Subcutaneous abdominal adipose tissue (tissue), 5 donors: ENCODE measurements at regions not wholly inside any gene's neighbourhood (a gene's known extent, or its start where the extent isn't known, plus 50 kb on each side); places are given as distances from the start of the nearest gene placed in this dataset.
"Not testable (repeated sequence)": the region's sequence is repeated elsewhere in the genome, so short reads cannot be mapped to it uniquely, and the experiment has no call there.

Experiments
- H3K27ac ChIP-seq: one replicate; pipeline ENCODE4 v1.7.0; 2013; ENCODE audit warnings: low read depth, mild to moderate bottlenecking, inconsistent platforms, low read length, moderate library complexity
- H3K27me3 ChIP-seq, 5 donors: one replicate each; pipeline ENCODE4 v1.7.0; 2013; ENCODE audit warnings: low read length in 5 of 5, inconsistent platforms in 1 of 5; ENCODE audit not compliant: control insufficient read depth in 5 of 5, insufficient read depth in 4 of 5
- H3K36me3 ChIP-seq, 5 donors: one replicate each; pipeline ENCODE4 v1.7.0; 2013; ENCODE audit warnings: low read length in 5 of 5; ENCODE audit not compliant: control insufficient read depth in 5 of 5, insufficient read depth in 5 of 5
- H3K4me1 ChIP-seq, 5 donors: one replicate each; pipeline ENCODE4 v1.7.0; 2013; ENCODE audit warnings: low read length in 5 of 5, mild to moderate bottlenecking in 3 of 5, moderate library complexity in 1 of 5; ENCODE audit not compliant: control insufficient read depth in 5 of 5, insufficient read depth in 5 of 5
- H3K4me3 ChIP-seq, 5 donors: one replicate each; pipeline ENCODE4 v1.7.0; 2013; ENCODE audit warnings: low read length in 5 of 5, low read depth in 1 of 5
- H3K9ac ChIP-seq, 5 donors: one replicate each; pipeline ENCODE4 v1.7.0; 2013; ENCODE audit warnings: low read length in 5 of 5, mild to moderate bottlenecking in 4 of 5, moderate library complexity in 3 of 5
- H3K9me3 ChIP-seq, 5 donors: one replicate each; pipeline ENCODE4 v1.7.0; 2013; ENCODE audit warnings: low read length in 5 of 5; ENCODE audit not compliant: control insufficient read depth in 5 of 5
- donor health status: healthy.
- donor health status: healthy.
- donor health status: healthy.
- donor health status: healthy.
- donor health status: healthy.

DNA sequence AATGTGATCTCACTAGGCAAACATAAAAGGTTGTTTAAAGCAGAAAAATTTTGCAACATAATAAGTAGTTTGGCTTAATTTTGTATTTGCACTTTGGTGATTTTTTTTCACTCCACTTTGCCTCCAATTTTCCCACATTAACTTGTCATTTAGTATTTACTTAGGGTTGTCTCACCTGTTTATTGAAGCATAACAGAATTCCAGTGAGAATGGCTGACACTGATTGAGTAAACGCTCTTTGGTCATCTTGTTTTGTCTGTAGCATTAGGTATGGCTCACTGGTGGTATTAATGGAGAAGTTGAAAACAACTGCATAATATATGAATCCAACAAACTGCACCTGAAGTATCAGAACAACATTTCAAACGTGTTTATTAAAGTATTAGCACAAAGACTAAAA is 799.5 kb upstream of the ADGRL3 start:
- Histone ChIP-seq H3K27me3 (no peaks in the 10 kb centered on the region), H3K27ac (no peak overlapping the region), H3K9ac (no peak overlapping the region), H3K4me1 (no peaks in the 10 kb centered on the region), H3K9me3 (no peaks in the 10 kb centered on the region), H3K4me3 (no peak overlapping the region), H3K36me3 (no peaks in the 10 kb centered on the region)

- Histone ChIP-seq H3K9ac (no peak overlapping the region), H3K4me3 (no peak overlapping the region), H3K27ac (no peak overlapping the region), H3K36me3 (no peaks in the 10 kb centered on the region), H3K9me3 (peaks cover 0 to 3% (median 0%) of the 10 kb centered on the region in 5 donors), H3K4me1 (no peaks in the 10 kb centered on the region), H3K27me3 (no peaks in the 10 kb centered on the region)
Observed at GRCh38 chr4:60404027-60404426, 796.1 kb upstream of the ADGRL3 start.

DNA sequence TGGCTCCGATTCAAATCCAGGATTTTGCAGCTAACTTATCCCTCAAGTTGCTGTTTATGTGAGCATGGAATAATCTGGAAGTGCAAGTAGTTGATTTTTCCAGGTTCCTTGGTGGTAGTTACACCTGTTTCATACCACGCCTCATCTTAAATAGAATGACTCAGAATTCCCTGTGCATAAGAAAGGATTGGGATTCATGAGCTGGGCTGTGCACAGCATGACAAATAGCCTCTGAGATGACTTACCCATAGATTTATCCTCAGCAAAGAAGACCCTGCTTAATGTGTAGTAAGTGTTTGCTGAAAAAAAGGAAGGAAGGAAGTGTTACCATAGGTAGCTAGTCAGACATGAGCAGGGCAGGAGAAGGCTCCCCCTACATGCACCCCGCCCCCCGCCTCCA is 777.7 kb upstream of the ADGRL3 start:
- Histone ChIP-seq H3K4me1 (no peaks in the 10 kb centered on the region), H3K27ac (no peak overlapping the region), H3K9me3 (peaks cover 0 to 2% (median 0%) of the 10 kb centered on the region in 5 donors), H3K36me3 (no peaks in the 10 kb centered on the region), H3K27me3 (no peaks in the 10 kb centered on the region), H3K9ac (no peak overlapping the region), H3K4me3 (no peak overlapping the region)

- H3K9ac ChIP-seq, H3K27ac ChIP-seq, H3K9me3 ChIP-seq, H3K27me3 ChIP-seq, H3K36me3 ChIP-seq, H3K4me1 ChIP-seq, H3K4me3 ChIP-seq: not testable (repeated sequence)
Observed at GRCh38 chr4:60423573-60424184, 776.4 kb upstream of the ADGRL3 start.

GRCh38 chr4:60432911-60433310 is 767.2 kb upstream of the ADGRL3 start:
- Histone ChIP-seq H3K27ac (no peak overlapping the region), H3K9me3 (no peaks in the 10 kb centered on the region), H3K9ac (no peak overlapping the region), H3K27me3 (no peaks in the 10 kb centered on the region), H3K4me3 (no peak overlapping the region), H3K4me1 (no peaks in the 10 kb centered on the region), H3K36me3 (no peaks in the 10 kb centered on the region)

GRCh38 chr4:60443068-60443467 is 757.1 kb upstream of the ADGRL3 start:
- Histone ChIP-seq H3K9ac (no peak overlapping the region), H3K9me3 (peaks cover 0 to 13% (median 0%) of the 10 kb centered on the region in 5 donors), H3K36me3 (no peaks in the 10 kb centered on the region), H3K4me3 (no peak overlapping the region), H3K4me1 (no peaks in the 10 kb centered on the region), H3K27me3 (no peaks in the 10 kb centered on the region), H3K27ac (no peak overlapping the region)

GRCh38 chr4:60443796-60444195 is 756.3 kb upstream of the ADGRL3 start:
- Histone ChIP-seq H3K4me1 (no peaks in the 10 kb centered on the region), H3K27ac (no peak overlapping the region), H3K9ac (no peak overlapping the region), H3K27me3 (no peaks in the 10 kb centered on the region), H3K36me3 (no peaks in the 10 kb centered on the region), H3K9me3 (peaks cover 0 to 13% (median 0%) of the 10 kb centered on the region in 5 donors), H3K4me3 (no peak overlapping the region)

GRCh38 chr4:60450054-60450453 is 750.1 kb upstream of the ADGRL3 start:
- no peak overlapping the region for H3K27ac ChIP-seq
- H3K4me3 ChIP-seq, result no peak overlapping the region
- no peaks in the 10 kb centered on the region for H3K4me1 ChIP-seq
- no peak overlapping the region for H3K9ac ChIP-seq
- no peaks in the 10 kb centered on the region for H3K36me3 ChIP-seq
- H3K9me3 ChIP-seq, result no peaks in the 10 kb centered on the region
- H3K27me3 ChIP-seq, result no peaks in the 10 kb centered on the region

GRCh38 chr4:60452266-60452665 is 747.9 kb upstream of the ADGRL3 start:
- H3K36me3 ChIP-seq, result no peaks in the 10 kb centered on the region
- no peaks in the 10 kb centered on the region for H3K9me3 ChIP-seq
- no peak overlapping the region for H3K4me3 ChIP-seq
- H3K9ac ChIP-seq, result no peak overlapping the region
- H3K27ac ChIP-seq, result no peak overlapping the region
- no peaks in the 10 kb centered on the region for H3K27me3 ChIP-seq
- no peaks in the 10 kb centered on the region for H3K4me1 ChIP-seq

DNA sequence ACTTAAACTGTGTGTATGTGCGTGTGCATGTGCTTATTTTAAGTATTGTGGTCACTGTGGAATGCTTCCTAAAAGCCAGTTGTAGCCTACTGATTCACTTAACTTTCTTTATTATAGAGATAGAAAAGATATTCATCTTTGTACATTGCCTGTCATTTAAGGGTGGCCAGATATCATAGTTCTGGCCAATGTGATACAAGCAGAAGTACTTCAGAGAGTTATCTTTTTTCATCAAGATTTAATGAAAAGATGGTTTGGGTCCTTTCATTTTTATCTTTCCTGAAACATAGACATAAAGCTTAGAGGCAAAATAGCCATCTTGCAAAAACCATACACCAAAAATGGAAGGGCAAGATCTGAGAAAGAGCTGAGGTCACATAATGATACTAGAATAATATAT is 744.7 kb upstream of the ADGRL3 start:
- H3K27me3 ChIP-seq, result no peaks in the 10 kb centered on the region

DNA sequence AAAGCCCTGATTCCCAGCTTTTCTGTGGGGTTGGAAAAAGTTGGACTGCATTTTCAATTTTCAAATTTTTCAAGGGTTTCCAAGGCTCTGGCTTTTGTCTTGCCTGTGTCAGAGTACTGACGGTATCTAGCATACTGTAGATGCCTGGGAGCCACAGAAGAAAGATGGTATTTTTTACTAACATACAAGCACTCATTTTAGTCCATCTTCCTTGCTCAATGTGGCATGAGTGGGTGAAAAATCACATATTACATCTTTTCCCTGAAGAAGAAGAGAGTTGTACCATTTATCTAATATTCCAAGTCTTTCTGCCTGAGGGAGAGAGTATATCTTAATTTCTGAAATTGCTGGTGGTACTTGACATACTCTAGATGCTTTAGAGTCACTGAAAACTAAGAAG is 738.6 kb upstream of the ADGRL3 start:
- Histone ChIP-seq H3K4me3 (no peak overlapping the region), H3K9me3 (peaks cover 0 to 12% (median 3%) of the 10 kb centered on the region in 5 donors), H3K4me1 (no peaks in the 10 kb centered on the region), H3K27me3 (no peaks in the 10 kb centered on the region), H3K36me3 (no peaks in the 10 kb centered on the region), H3K9ac (no peak overlapping the region), H3K27ac (no peak overlapping the region)

More for the DNA sequence above, 744.7 kb upstream of the ADGRL3 start:
- Histone ChIP-seq H3K9ac (no peak overlapping the region), H3K27ac (no peak overlapping the region), H3K36me3 (no peaks in the 10 kb centered on the region), H3K4me3 (no peak overlapping the region), H3K4me1 (no peaks in the 10 kb centered on the region), H3K9me3 (no peaks in the 10 kb centered on the region)
